HG02840 (cell line): ENCODE measurements at regions not wholly inside any gene's neighbourhood (a gene's known extent, or its start where the extent isn't known, plus 50 kb on each side); places are given as distances from the start of the nearest gene placed in this dataset.

Source experiments
- ATAC-seq: cut with Tn5 transposase; IDR thresholded peaks from one replicate; pipeline ENCODE4 v1.9.1; 2021; ENCODE audit warnings: mild to moderate bottlenecking, moderate library complexity, moderate number of reproducible peaks; ENCODE audit not compliant: unreplicated experiment, low FRiP score

DNA sequence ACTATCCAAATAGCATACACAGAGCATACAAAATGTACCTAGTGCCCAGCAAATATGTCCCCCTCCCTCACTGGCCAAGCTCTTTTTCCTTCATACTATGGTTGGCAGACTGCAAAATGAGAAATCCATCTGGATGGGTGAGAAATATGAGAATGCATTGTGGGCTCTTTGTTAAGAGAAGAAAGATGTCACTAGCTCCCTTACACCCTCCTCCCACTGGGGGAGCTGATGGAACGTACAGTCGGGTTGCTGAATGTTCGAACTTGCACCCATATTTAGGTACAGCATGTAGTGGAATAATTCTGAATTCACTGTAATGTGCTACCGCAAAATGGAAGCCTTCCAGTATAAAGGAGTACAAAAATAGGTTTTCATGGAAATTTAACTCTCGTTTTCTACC lies 377.4 kb downstream of the GRIN2B start:
- ATAC-seq = no peak

DNA sequence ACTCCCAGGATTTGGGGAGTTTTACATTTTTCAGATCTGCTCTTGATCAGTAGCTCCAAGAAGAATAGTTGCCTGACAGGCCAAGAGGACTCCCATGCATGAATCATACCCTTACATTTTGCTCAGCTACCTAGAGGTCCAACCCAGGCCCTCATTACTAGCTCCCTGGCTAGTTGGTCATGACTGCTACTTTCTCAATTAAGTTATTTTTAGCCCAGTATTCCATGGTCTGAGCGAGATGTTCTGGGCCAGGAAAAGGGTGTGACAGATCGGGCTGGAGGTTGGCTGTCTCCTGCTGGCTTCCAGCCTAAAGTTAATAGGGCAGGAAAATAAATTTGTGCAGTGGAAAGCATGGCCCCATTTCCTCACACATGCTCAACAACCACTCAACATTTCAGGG lies 379.2 kb downstream of the GRIN2B start:
- ATAC-seq = no peak

- no peak for ATAC-seq
Measured at GRCh38 chr12:13599176-13599575, 382.2 kb downstream of the GRIN2B start.

DNA sequence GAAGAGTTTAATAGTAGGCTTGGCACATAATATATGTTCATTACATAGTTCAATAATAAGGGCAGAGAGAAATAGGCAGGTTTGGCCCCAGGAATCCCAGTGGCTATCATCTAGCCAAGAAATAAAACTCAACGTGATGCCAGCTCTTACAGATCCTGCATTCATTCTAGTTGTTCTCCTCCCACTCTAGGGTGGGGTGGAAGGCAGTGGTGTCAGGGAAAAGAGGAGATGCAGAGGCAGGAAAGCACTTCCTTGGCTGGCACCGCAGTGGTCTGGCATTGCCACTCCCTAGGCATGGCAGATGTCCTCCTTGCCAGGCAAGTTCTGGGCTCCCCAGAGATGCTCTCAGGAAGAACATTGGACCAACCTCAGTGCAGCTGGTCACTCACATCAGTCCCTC lies 383.6 kb downstream of the GRIN2B start:
- ATAC-seq = no peak

GRCh38 chr12:13597166-13597565 lies 384.2 kb downstream of the GRIN2B start:
- no peak for ATAC-seq

GRCh38 chr12:13596714-13597113 lies 384.7 kb downstream of the GRIN2B start:
- no peak for ATAC-seq

DNA sequence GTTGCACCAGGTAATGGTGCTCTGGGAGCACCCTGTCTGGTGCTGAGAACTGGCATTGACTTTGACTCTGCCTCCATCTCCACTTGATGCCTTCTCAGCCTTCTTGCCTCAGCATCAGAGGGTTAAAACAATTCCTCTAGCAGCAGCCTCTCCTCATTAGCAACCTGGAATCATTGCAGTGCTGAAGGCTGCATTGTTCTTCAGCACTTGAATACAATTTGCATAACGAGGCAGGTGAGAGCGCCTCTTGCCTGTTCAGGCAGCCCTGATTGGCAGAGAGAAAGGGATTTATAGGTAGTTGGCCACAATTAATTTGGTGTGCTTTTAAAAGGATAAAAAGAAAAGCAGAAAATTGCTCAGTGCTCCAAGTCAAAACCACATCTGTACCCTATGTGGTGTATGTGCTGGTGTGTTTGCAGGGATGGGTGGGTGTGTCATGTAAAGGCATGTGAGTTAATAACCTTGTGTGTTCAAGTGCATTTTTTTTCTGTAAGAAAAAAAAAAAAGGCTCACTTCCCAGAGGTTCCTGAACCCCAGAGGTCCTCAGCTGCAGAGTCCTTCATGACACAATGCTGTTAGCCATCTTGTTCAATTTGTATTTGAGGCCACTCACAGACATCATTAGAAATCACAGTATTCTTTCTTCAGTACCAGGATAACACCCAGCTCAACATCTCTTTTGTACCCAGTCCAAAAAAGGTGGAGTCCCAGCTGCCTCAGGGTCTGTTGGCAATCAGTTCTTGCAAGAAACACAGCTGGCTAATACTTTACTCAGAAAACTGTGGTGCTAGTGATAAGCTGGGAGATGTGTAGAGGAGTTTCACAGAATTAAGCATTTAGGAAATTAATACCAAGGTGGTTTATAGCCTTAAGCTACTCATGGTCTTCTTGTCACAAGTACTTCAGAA lies 385.6 kb downstream of the GRIN2B start:
- no peak for ATAC-seq

DNA sequence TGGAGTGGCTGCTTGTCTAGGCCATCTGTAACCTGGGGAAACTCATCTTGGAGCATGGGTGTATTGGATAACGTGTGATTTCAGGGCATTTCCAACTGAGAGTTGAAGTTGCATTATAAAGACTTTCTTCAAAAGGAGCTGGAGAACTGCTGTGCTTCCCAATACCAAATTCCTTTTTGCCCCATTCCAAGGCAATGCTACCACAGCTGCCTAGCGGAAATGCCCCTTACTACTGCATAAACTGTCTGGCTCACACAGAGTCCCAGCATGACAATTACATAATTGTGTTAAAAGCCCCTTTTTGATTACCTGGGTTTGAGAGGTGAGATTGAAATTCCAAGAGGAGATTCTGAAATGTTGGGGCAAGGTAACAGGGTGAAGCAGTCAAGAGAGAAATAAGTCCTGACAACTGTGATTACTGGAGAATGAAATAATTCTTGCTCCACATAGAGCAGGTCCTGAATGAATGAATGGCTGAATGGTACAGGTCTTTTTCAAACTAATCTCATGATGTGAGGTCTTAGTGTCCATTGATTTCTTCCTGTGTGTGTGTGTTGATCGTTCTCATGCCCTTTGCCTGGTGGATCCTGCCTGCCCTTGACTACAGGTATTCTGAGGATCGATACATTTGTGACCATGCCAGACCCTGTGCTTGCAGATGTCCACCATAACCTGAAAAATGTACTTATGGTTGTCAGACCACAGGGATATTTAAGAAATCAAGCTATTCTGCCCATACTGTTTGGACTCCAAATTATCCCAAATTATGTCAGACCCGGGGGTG lies 386.5 kb downstream of the GRIN2B start:
- ATAC-seq = no peak

DNA sequence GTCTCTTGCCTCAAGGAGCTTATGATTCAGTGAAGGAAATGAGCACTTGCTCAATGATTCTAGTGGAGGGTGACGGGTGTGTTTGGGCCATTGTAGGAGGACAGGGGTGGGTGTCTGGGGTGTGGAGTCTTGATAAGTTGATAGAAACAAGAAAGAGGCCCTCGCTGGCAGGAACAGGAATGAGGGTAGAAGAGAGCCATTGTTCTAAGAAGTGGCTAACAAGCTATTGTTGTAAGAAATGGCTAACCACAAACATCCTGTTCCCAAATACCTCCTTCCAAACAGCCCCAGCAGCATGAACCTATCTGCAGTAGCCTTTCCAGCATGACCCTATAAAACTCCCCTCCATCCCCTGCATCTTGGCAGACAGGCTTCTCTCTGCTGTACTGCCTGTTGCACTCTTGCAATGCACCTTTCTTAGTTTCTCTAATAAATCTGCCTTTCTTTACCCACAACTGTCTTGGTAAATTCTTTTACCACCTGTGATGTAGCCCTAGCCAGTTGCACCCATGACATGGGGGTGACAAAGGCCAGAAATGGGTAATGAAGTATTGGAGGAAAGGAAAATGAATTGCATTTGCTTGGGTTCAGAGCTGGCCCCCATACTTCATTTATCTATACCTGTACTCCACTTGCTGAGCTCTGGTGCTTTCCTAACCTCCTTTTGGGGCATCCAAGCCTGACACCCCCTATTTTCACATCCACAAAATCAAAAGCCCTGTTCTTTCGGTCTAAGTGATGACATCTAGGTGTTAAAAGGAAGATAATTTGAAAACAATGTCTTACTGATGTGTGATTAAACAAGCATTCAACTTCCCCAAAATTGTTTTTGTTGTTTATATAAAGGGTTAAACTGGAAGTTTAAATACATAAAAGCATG lies 389.1 kb downstream of the GRIN2B start:
- no peak for ATAC-seq

- no peak for ATAC-seq
Measured at GRCh38 chr12:13591488-13591887, 389.9 kb downstream of the GRIN2B start.

GRCh38 chr12:13591059-13591458 lies 390.3 kb downstream of the GRIN2B start:
- no peak for ATAC-seq

DNA sequence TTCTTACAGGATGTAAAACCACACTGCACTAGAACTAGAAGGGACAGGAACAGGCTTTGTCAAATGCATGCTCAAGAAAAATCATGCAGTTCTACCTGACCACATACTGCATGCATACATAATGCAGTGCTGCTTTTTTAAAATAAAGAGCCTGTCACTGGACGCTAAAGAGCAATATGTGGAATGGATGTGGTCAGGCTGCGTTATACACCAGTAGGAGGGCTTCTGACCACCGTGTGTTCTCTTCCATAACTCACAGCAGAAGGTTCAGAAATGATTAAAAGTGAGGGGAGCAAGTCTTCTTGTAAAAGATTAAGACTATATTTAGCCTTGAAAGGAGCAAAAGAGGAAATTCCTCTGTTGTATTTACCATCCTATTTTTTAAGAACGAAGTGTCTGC lies 392.0 kb downstream of the EMP1 start:
- no peak for ATAC-seq

- no peak for ATAC-seq
Measured at GRCh38 chr12:13587721-13588390, 391.3 kb downstream of the EMP1 start.

- ATAC-seq = no peak
Measured at GRCh38 chr12:13586361-13586760, 389.8 kb downstream of the EMP1 start.

DNA sequence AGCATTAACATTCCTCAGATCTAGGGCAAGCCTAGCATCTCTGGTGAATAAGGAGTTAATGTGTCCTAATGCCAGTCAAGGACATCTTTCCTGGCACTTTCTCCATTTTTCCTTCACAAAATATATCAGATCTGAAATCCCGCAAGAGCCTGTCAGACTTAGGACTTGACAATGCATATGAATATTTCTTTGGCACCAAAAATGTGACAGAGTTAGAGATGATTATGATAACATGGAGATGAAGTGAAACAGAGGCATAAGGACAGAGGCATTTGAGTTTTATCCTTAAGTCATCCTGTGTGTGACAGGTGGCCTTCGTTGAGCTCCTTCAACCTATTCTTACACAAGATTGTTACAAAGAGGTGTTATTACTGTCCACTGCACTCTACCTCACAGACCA lies 388.0 kb downstream of the EMP1 start:
- no peak for ATAC-seq

GRCh38 chr12:13583630-13584029 lies 387.1 kb downstream of the EMP1 start:
- no peak for ATAC-seq

DNA sequence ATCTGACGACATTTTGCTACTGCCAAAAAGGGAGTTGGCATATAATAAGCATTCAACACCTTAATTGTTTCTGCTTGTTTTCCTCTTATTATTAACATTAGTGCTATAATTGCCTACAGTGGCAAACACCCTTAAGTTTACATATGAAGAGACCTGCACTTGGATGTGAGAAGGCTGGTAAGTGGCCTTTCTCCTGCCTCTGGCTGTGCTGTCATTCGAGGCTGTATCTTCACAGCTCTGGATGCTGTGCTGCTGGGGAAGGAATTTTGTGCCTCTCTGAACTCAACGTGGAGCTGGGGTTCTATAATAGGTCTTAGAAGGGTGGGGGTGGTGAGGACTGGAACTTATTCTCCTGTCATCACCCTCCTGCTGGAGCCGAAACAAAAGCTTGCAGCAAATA lies 385.9 kb downstream of the EMP1 start:
- no peak for ATAC-seq

GRCh38 chr12:13581031-13581430 lies 384.5 kb downstream of the EMP1 start:
- ATAC-seq = no peak

- no peak for ATAC-seq
Measured at GRCh38 chr12:13580206-13580605, 383.7 kb downstream of the EMP1 start.

- no peak for ATAC-seq
Measured at GRCh38 chr12:13576935-13577500, 380.5 kb downstream of the EMP1 start.
